Endothelial cell of umbilical vein (primary cell): ENCODE measurements at regions not wholly inside any gene's neighbourhood (a gene's known extent, or its start where the extent isn't known, plus 50 kb on each side); places are given as distances from the start of the nearest gene placed in this dataset.

Experiments
- CTCF ChIP-seq, 2 donors: IDR thresholded peaks; 1 replicate in 1 of 2; 2 replicates in 1 of 2; pipeline ENCODE4 v1.5.1; 2011; ENCODE audit warnings: low read length in 2 of 2, mild to moderate bottlenecking in 2 of 2, moderate library complexity in 2 of 2, control low read depth in 1 of 2, inconsistent platforms in 1 of 2, low read depth in 1 of 2; ENCODE audit not compliant: insufficient read depth in 1 of 2; ENCODE audit errors: extremely low read depth in 1 of 2
- EZH2 ChIP-seq: IDR thresholded peaks from 2 replicates; pipeline ENCODE4 v1.6.1; 2012; ENCODE audit warnings: borderline replicate concordance, low read depth, mild to moderate bottlenecking, moderate library complexity, low read length, inconsistent platforms; ENCODE audit not compliant: severe bottlenecking
- FOS ChIP-seq: IDR thresholded peaks from 2 replicates; pipeline ENCODE4 v1.6.1; 2011; ENCODE audit warnings: mild to moderate bottlenecking, low read length, moderate library complexity, borderline replicate concordance; ENCODE audit not compliant: insufficient read depth
- MAX ChIP-seq: IDR thresholded peaks from 2 replicates; pipeline ENCODE4 v1.6.1; 2011; ENCODE audit not compliant: insufficient read depth, insufficient read length
- MYC ChIP-seq: IDR thresholded peaks from one replicate; pipeline ENCODE4 v1.6.1; 2011; ENCODE audit warnings: mild to moderate bottlenecking, low read depth, low read length
- POLR2A ChIP-seq: IDR thresholded peaks from 2 replicates; pipeline ENCODE4 v1.6.1; 2012; ENCODE audit warnings: low read depth, mild to moderate bottlenecking, control low read depth, low read length
- POLR2AphosphoS5 ChIP-seq: IDR thresholded peaks from 2 replicates; pipeline ENCODE4 v1.6.1; 2012; ENCODE audit warnings: low read depth, mild to moderate bottlenecking, control low read depth, low read length, moderate library complexity; ENCODE audit not compliant: insufficient read depth

- TF ChIP-seq CTCF (IDR thresholded peaks at IDR 0.05; ENCODE audit: extremely low read depth in 1 of 2, insufficient read depth in 1 of 2, low read depth in 1 of 2, low read length in 2 of 2) (no peak), EZH2 (no peak), POLR2AphosphoS5 (no peak), POLR2A (no peak), MAX (no peak), FOS (no peak), MYC (no peak)
Measured at GRCh38 chr20:7085467-7085866, 318.0 kb downstream of the BMP2 start.
